ENCODE measurements at regions not wholly inside any gene's neighbourhood (a gene's known extent, or its start where the extent isn't known, plus 50 kb on each side); places are given as distances from the start of the nearest gene placed in this dataset.

DNA sequence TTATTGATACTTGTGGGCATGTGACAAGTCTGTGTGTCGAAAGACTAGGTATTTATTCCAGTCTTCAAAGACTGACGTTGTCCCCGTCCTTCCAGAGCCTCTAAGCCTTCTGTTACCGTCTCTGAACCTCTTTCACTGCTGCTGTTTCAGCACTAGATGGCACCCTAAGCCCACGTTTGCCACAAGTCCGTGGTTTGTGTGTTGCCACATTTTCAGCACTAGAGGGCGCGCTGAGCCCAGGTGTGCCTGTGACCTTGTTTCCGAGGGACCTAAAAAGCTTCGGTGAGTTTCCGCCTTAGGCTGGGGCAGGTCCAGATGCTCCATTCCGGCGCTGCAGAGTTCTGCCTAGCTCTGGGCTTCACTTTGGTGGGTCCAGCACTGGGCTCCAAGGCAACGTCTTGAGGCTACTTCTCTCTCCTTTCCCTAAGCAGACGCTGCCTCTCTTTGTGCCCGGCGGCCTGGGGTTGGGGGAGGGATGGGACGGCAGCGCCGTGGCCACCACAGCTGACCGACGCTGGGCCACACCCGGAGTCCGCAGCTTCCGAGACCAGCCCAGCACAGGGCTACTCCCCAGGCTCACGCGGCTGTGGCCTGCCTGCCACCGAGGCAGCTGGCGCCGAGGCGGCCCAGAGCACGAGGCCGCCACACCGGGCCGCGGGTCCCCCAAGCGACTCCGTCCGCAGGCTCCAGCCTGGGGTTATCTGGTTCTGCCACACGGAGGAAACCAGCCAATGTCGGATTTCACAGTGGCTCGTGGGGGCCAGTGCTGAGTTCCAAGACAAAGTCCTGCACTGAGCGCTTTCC lies 520.2 kb downstream of the REEP3 start (continued):
- TF ChIP-seq ETS1 (CRISPR knock-in tag; IDR thresholded peaks at IDR 0.05) (no peak), ZNF713 (CRISPR knock-in tag; IDR thresholded peaks at IDR 0.05) (no peak), ZNF383 (CRISPR knock-in tag; IDR thresholded peaks at IDR 0.05; ENCODE audit: borderline replicate concordance) (no peak), PAF1 (CRISPR knock-in tag; IDR thresholded peaks at IDR 0.05) (no peak), BCL6 (CRISPR knock-in tag; IDR thresholded peaks at IDR 0.05) (no peak), ETV6 (CRISPR knock-in tag; conservative IDR thresholded peaks at IDR 0.05) (no peak), ZNF317 (CRISPR knock-in tag; IDR thresholded peaks at IDR 0.05) (no peak), SRSF9 (IDR thresholded peaks at IDR 0.05; ENCODE audit: borderline replicate concordance, insufficient read depth, low read depth, low read length, poor library complexity, severe bottlenecking) (no peak), KDM2A (CRISPR knock-in tag; IDR thresholded peaks at IDR 0.05; ENCODE audit: borderline replicate concordance, low read depth) (peak; percentile 65; the same call in 1 of the 2 replicates), NCOA2 (CRISPR knock-in tag; IDR thresholded peaks at IDR 0.05) (0 out of 2 replicates have a peak, but pooled peaks have one; percentile 10), TOPORS (CRISPR knock-in tag; IDR thresholded peaks at IDR 0.05) (no peak), ZC3H4 (CRISPR knock-in tag; IDR thresholded peaks at IDR 0.05; ENCODE audit: borderline replicate concordance) (no peak), ZNF780A (CRISPR knock-in tag; IDR thresholded peaks at IDR 0.05) (no peak), HOXA3 (CRISPR knock-in tag; IDR thresholded peaks at IDR 0.05) (0 out of 2 replicates have a peak, but pooled peaks have one; percentile 19), DNMT3B (CRISPR knock-in tag; conservative IDR thresholded peaks at IDR 0.05) (no peak), ZKSCAN8 (CRISPR knock-in tag; IDR thresholded peaks at IDR 0.05; ENCODE audit: borderline replicate concordance) (no peak), MTA3 (CRISPR knock-in tag; IDR thresholded peaks at IDR 0.05) (no peak), ZNF749 (CRISPR knock-in tag; IDR thresholded peaks at IDR 0.05; ENCODE audit: borderline replicate concordance) (no peak), ZNF841 (CRISPR knock-in tag; IDR thresholded peaks at IDR 0.05; ENCODE audit: borderline replicate concordance) (no peak), MYC (CRISPR knock-in tag; IDR thresholded peaks at IDR 0.05; ENCODE audit: borderline replicate concordance) (no peak), ERF (CRISPR knock-in tag; IDR thresholded peaks at IDR 0.05) (0 out of 2 replicates have a peak, but pooled peaks have one; percentile 59), ZNF329 (CRISPR knock-in tag; IDR thresholded peaks at IDR 0.05; ENCODE audit: low read depth) (0 out of 2 replicates have a peak, but pooled peaks have one; percentile 46), MYPOP (CRISPR knock-in tag; IDR thresholded peaks at IDR 0.05) (0 out of 2 replicates have a peak, but pooled peaks have one; percentile 33), MAFK (conservative IDR thresholded peaks at IDR 0.05 in 1 of 2, IDR thresholded peaks at IDR 0.05 in 1 of 2; ENCODE audit: low read length in 2 of 2) (no peak), ZNF530 (CRISPR knock-in tag; IDR thresholded peaks at IDR 0.05; ENCODE audit: low read depth) (no peak), SIX1 (CRISPR knock-in tag; IDR thresholded peaks at IDR 0.05; ENCODE audit: borderline replicate concordance) (no peak), PRMT3 (CRISPR knock-in tag; IDR thresholded peaks at IDR 0.05; ENCODE audit: borderline replicate concordance, low read depth) (no peak), ZNF580 (CRISPR knock-in tag; IDR thresholded peaks at IDR 0.05; ENCODE audit: borderline replicate concordance, low read depth) (0 out of 2 replicates have a peak, but pooled peaks have one; percentile 35)
- TF ChIP-seq, protein P1, sequence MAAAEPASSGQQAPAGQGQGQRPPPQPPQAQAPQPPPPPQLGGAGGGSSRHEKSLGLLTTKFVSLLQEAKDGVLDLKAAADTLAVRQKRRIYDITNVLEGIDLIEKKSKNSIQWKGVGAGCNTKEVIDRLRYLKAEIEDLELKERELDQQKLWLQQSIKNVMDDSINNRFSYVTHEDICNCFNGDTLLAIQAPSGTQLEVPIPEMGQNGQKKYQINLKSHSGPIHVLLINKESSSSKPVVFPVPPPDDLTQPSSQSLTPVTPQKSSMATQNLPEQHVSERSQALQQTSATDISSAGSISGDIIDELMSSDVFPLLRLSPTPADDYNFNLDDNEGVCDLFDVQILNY (CRISPR knock-in tag; conservative IDR thresholded peaks at IDR 0.05): no peak

Measured in HepG2 (cell line).